HUES48 (cell line): ENCODE measurements at regions not wholly inside any gene's neighbourhood (a gene's known extent, or its start where the extent isn't known, plus 50 kb on each side); places are given as distances from the start of the nearest gene placed in this dataset.
"Not testable (repeated sequence)": the region's sequence is repeated elsewhere in the genome, so short reads cannot be mapped to it uniquely, and the experiment has no call there.

Source experiments
- H3K27ac ChIP-seq: one replicate; pipeline ENCODE4 v1.7.0; 2013; ENCODE audit warnings: low read depth, low read length, inconsistent platforms
- H3K27me3 ChIP-seq: 2 replicates; pipeline ENCODE4 v1.6.1; 2013; ENCODE audit warnings: mild to moderate bottlenecking, low read length; ENCODE audit not compliant: control insufficient read depth, insufficient read depth
- H3K36me3 ChIP-seq: 2 replicates; pipeline ENCODE4 v1.6.1; 2013; ENCODE audit warnings: low read length; ENCODE audit not compliant: control insufficient read depth, insufficient read depth
- H3K4me1 ChIP-seq: 2 replicates; pipeline ENCODE4 v1.6.1; 2013; ENCODE audit warnings: mild to moderate bottlenecking, low read length; ENCODE audit not compliant: control insufficient read depth, insufficient read depth
- H3K4me3 ChIP-seq: 2 replicates; pipeline ENCODE4 v1.5.1; 2013; ENCODE audit warnings: mild to moderate bottlenecking, low read depth, low read length
- H3K9ac ChIP-seq: 2 replicates; pipeline ENCODE4 v1.6.1; 2013; ENCODE audit warnings: mild to moderate bottlenecking, low read depth, low read length, moderate library complexity
- H3K9me3 ChIP-seq: 2 replicates; pipeline ENCODE4 v1.6.1; 2013; ENCODE audit warnings: low read length; ENCODE audit not compliant: control insufficient read depth, insufficient read depth

GRCh38 chr7:79781716-79782115, 328.2 kb upstream of the MAGI2 start:
- H3K27me3 ChIP-seq = no peaks in the 10 kb centered on the region
- H3K4me1 ChIP-seq = no peaks in the 10 kb centered on the region
- no peaks in the 10 kb centered on the region for H3K9me3 ChIP-seq
- H3K36me3 ChIP-seq = no peaks in the 10 kb centered on the region
- H3K9ac ChIP-seq = no peak overlapping the region
- no peak overlapping the region for H3K27ac ChIP-seq
- H3K4me3 ChIP-seq = no peak overlapping the region

- H3K9me3 ChIP-seq = no peaks in the 10 kb centered on the region
- H3K4me1 ChIP-seq = no peaks in the 10 kb centered on the region
- no peak overlapping the region for H3K9ac ChIP-seq
- H3K4me3 ChIP-seq = no peak overlapping the region
- no peaks in the 10 kb centered on the region for H3K27me3 ChIP-seq
- H3K36me3 ChIP-seq = no peaks in the 10 kb centered on the region
- no peak overlapping the region for H3K27ac ChIP-seq
Observed at GRCh38 chr7:79778786-79779770, 325.6 kb upstream of the MAGI2 start.

- no peaks in the 10 kb centered on the region for H3K9me3 ChIP-seq
- H3K4me3 ChIP-seq = no peak overlapping the region
- no peaks in the 10 kb centered on the region for H3K36me3 ChIP-seq
- H3K27me3 ChIP-seq = no peaks in the 10 kb centered on the region
- H3K9ac ChIP-seq = no peak overlapping the region
- no peaks in the 10 kb centered on the region for H3K4me1 ChIP-seq
- no peak overlapping the region for H3K27ac ChIP-seq
Observed at GRCh38 chr7:79775911-79776310, 322.4 kb upstream of the MAGI2 start.

- no peaks in the 10 kb centered on the region for H3K4me1 ChIP-seq
Observed at GRCh38 chr7:79774150-79774549, 320.7 kb upstream of the MAGI2 start.

DNA sequence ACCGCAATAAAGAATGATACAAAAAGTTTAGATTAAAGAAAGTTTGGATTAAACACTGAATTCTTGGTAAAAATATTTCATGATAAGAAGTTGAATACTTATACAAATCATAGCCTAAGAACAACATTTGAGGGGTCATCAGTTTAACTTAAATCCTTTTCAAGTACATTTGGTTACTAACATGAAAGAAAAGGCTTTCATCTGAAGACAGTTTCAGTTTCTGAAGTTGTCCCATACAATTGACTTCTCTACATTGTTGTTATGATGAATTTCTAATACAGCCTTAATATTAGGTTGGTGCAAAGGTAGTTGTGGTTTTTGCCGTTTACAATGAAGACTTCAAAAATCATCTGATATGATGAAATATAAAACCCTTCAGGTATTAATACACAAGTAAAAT, 317.5 kb upstream of the MAGI2 start:
- Histone ChIP-seq H3K9me3 (no peaks in the 10 kb centered on the region), H3K27ac (no peak overlapping the region), H3K4me3 (no peak overlapping the region), H3K4me1 (no peaks in the 10 kb centered on the region), H3K36me3 (no peaks in the 10 kb centered on the region), H3K9ac (no peak overlapping the region), H3K27me3 (no peaks in the 10 kb centered on the region)

More at GRCh38 chr7:79774150-79774549, 320.7 kb upstream of the MAGI2 start:
- no peaks in the 10 kb centered on the region for H3K27me3 ChIP-seq
- H3K9ac ChIP-seq = no peak overlapping the region
- H3K9me3 ChIP-seq = no peaks in the 10 kb centered on the region
- no peaks in the 10 kb centered on the region for H3K36me3 ChIP-seq
- H3K4me3 ChIP-seq = no peak overlapping the region
- H3K27ac ChIP-seq = no peak overlapping the region

DNA sequence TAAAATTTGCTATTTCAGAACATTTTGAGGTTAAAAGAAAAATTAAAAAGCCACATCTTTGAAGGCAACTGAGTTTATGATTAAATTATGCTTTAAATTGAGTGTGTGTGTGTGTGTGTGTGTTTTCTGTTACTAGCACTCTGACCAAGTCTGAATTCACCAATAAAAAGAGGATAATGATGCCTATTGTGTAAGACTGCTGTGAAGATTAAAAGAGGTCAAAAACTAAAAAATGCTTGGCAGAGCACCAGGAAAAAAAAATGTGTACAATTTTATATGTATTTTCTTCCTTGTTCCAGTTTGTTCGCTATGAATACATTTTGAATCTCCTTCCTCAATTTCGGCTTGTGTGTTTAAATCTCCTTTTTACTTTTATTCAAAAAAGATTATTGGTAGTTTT, 316.6 kb upstream of the MAGI2 start:
- Histone ChIP-seq H3K27ac (no peak overlapping the region), H3K36me3 (no peaks in the 10 kb centered on the region), H3K4me3 (no peak overlapping the region), H3K9me3 (no peaks in the 10 kb centered on the region), H3K27me3 (no peaks in the 10 kb centered on the region), H3K4me1 (no peaks in the 10 kb centered on the region), H3K9ac (no peak overlapping the region)

GRCh38 chr7:79767876-79768560, 314.6 kb upstream of the MAGI2 start:
- H3K27me3 ChIP-seq, H3K4me1 ChIP-seq, H3K9ac ChIP-seq, H3K9me3 ChIP-seq, H3K36me3 ChIP-seq, H3K4me3 ChIP-seq, H3K27ac ChIP-seq: not testable (repeated sequence)

GRCh38 chr7:79767192-79767591, 313.7 kb upstream of the MAGI2 start:
- not testable (repeated sequence) for H3K27ac ChIP-seq, H3K9ac ChIP-seq, H3K4me1 ChIP-seq, H3K36me3 ChIP-seq, H3K27me3 ChIP-seq, H3K9me3 ChIP-seq, H3K4me3 ChIP-seq

- no peak overlapping the region for H3K9ac ChIP-seq
- no peak overlapping the region for H3K27ac ChIP-seq
- H3K4me1 ChIP-seq = no peaks in the 10 kb centered on the region
- H3K4me3 ChIP-seq = no peak overlapping the region
- H3K27me3 ChIP-seq = no peaks in the 10 kb centered on the region
- H3K9me3 ChIP-seq = no peaks in the 10 kb centered on the region
- H3K36me3 ChIP-seq = no peaks in the 10 kb centered on the region
Observed at GRCh38 chr7:79761876-79762429, 308.5 kb upstream of the MAGI2 start.

- not testable (repeated sequence) for H3K9ac ChIP-seq, H3K27me3 ChIP-seq, H3K4me3 ChIP-seq, H3K9me3 ChIP-seq, H3K4me1 ChIP-seq, H3K27ac ChIP-seq, H3K36me3 ChIP-seq
Observed at GRCh38 chr7:79750941-79751340, 297.5 kb upstream of the MAGI2 start.

DNA sequence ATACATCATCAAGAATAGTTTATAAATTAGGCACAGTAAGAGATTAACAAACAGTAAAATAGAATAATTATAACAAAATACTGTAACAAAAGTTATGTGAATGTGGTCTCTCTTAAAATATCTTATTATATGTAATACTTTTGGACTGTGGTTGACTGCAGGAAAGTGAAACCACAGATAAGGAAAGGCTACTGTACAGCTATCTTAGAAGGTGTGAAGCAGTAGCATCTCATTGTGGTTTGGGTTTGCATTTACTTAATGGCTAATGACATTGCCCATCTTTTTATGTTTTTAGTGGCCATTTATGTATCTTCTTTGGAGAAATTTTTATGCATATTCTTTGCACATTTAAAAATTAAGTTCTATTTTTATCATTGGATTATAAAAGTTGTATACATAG, 296.4 kb upstream of the MAGI2 start:
- Histone ChIP-seq H3K4me3 (no peak overlapping the region), H3K9ac (no peak overlapping the region), H3K9me3 (no peaks in the 10 kb centered on the region), H3K27me3 (no peaks in the 10 kb centered on the region), H3K36me3 (no peaks in the 10 kb centered on the region), H3K4me1 (no peaks in the 10 kb centered on the region), H3K27ac (no peak overlapping the region)
